OCI-LY7 (cell line): ENCODE measurements at regions not wholly inside any gene's neighbourhood (a gene's known extent, or its start where the extent isn't known, plus 50 kb on each side); places are given as distances from the start of the nearest gene placed in this dataset.

Experiments used
- BruUV-seq: library from RNA; stranded (reverse); fragments of 400-500 nt; replicated peaks from 2 replicates; lab custom pipeline; 2021; lab: Mats Ljungman, UMichigan
- CTCF ChIA-PET: fragments of 300-600 bp; sonication (Branson Sonifier 250); formaldehyde crosslinking; loops from one replicate; lab custom pipeline; 2022; ENCODE audit warnings: antibody characterized with exemption; ENCODE audit not compliant: unreplicated experiment; lab: Charles Lee
- POLR2A ChIA-PET: fragments of 300-600 bp; sonication (Branson Sonifier 250); formaldehyde crosslinking; loops from one replicate; lab custom pipeline; 2022; ENCODE audit warnings: antibody characterized with exemption; lab: Charles Lee
- DNase-seq: peaks from one replicate; pipeline ENCODE4 v3.0.0-alpha.2; 2015; ENCODE audit warnings: low spot score
- H2AFZ ChIP-seq: fragments of 200-600 bp; sonication (generic), shearing (Covaris generic); 2 replicates; pipeline ENCODE4 v1.6.1; 2014; ENCODE audit warnings: mild to moderate bottlenecking, antibody characterized with exemption, low read length, moderate library complexity
- H3K27ac ChIP-seq: fragments of 200-600 bp; sonication (generic); 2 replicates; pipeline ENCODE4 v1.5.1; 2014; ENCODE audit warnings: mixed run types, low read depth, mild to moderate bottlenecking, moderate library complexity, low read length, inconsistent platforms; ENCODE audit not compliant: poor library complexity, severe bottlenecking
- H3K36me3 ChIP-seq: fragments of 200-600 bp; sonication (generic); 2 replicates; pipeline ENCODE4 v1.6.1; 2014; ENCODE audit warnings: mild to moderate bottlenecking, antibody characterized with exemption, low read length, moderate library complexity, mixed read lengths; ENCODE audit not compliant: insufficient read depth
- H3K4me1 ChIP-seq: fragments of 200-600 bp; sonication (generic); 2 replicates; pipeline ENCODE4 v1.5.1; 2014; ENCODE audit warnings: mild to moderate bottlenecking, low read length; ENCODE audit not compliant: insufficient read depth, poor library complexity, severe bottlenecking
- H3K4me2 ChIP-seq: fragments of 200-600 bp; sonication (generic); 2 replicates; pipeline ENCODE4 v1.6.1; 2014; ENCODE audit warnings: mild to moderate bottlenecking, low read length
- H3K4me3 ChIP-seq: fragments of 200-600 bp; sonication (generic); 2 replicates; pipeline ENCODE4 v1.5.1; 2014; ENCODE audit warnings: mild to moderate bottlenecking, low read depth, low read length; ENCODE audit not compliant: poor library complexity, severe bottlenecking
- H3K79me2 ChIP-seq: fragments of 200-600 bp; sonication (generic); 2 replicates; pipeline ENCODE4 v1.6.1; 2016; ENCODE audit warnings: low read depth, mild to moderate bottlenecking, low read length, moderate library complexity, mixed read lengths; ENCODE audit not compliant: insufficient read depth
- H3K9me2 ChIP-seq: fragments of 200-600 bp; sonication (generic); 2 replicates; pipeline ENCODE4 v1.6.1; 2016; ENCODE audit warnings: mild to moderate bottlenecking, low read length, mixed read lengths; ENCODE audit not compliant: insufficient read depth
- H3K9me3 ChIP-seq: fragments of 200-600 bp; sonication (generic); 2 replicates; pipeline ENCODE4 v1.6.1; 2014; ENCODE audit warnings: mild to moderate bottlenecking, mixed run types, low read length, mixed read lengths
- H4K20me1 ChIP-seq: fragments of 200-600 bp; sonication (generic); 2 replicates; pipeline ENCODE4 v1.6.1; 2014; ENCODE audit warnings: mild to moderate bottlenecking, antibody characterized with exemption, low read length, moderate library complexity, mixed read lengths; ENCODE audit not compliant: insufficient read depth
- CTCF ChIP-seq: fragments of 200-600 bp; sonication (generic); conservative IDR thresholded peaks from 2 replicates; pipeline ENCODE4 v1.5.1; 2014; ENCODE audit warnings: mild to moderate bottlenecking, antibody characterized with exemption, low read length, moderate library complexity, mixed read lengths
- EZH2phosphoT487 ChIP-seq: fragments of 200-600 bp; sonication (generic); IDR thresholded peaks from 2 replicates; pipeline ENCODE4 v1.6.1; 2018; ENCODE audit warnings: low read depth, borderline replicate concordance, mild to moderate bottlenecking, mixed run types, antibody characterized with exemption, low read length, moderate library complexity, mixed read lengths
- intact Hi-C: fragments of 100-400 bp; cut with micrococcal nuclease; formaldehyde crosslinking; loops from one replicate; pipeline ENCODE4 v1.10.0; 2022; ENCODE audit not compliant: unreplicated experiment

GRCh38 chr4:72805284-72805683 lies 236.3 kb upstream of the ADAMTS3 start:
- BruUV-seq, result no TSS peak
- CTCF ChIA-PET, result no interaction called here
- no peak overlapping the region for H3K27ac ChIP-seq

GRCh38 chr4:72797486-72797885 lies 228.5 kb upstream of the ADAMTS3 start:
- no peak for TF ChIP-seq EZH2phosphoT487
- TF ChIP-seq CTCF, result no peak
- Histone ChIP-seq H3K36me3 (no peaks in the 10 kb centered on the region), H2AFZ (no peak overlapping the region), H3K9me3 (no peaks in the 10 kb centered on the region), H3K27ac (no peak overlapping the region), H3K4me3 (no peak overlapping the region), H3K79me2 (no peaks in the 10 kb centered on the region), H3K9me2 (no peaks in the 10 kb centered on the region), H3K4me1 (no peaks in the 10 kb centered on the region), H3K4me2 (no peak overlapping the region), H4K20me1 (no peaks in the 10 kb centered on the region)
- no TSS peak for BruUV-seq
- CTCF ChIA-PET, result no interaction called here
- POLR2A ChIA-PET, result no interaction called here
- DNase-seq, result no peak
- intact Hi-C loops, result no loop called here

More at GRCh38 chr4:72805284-72805683, 236.3 kb upstream of the ADAMTS3 start:
- H4K20me1 ChIP-seq, result no peaks in the 10 kb centered on the region
- no peaks in the 10 kb centered on the region for H3K9me3 ChIP-seq
- DNase-seq, result no peak
- TF ChIP-seq EZH2phosphoT487, result no peak
- TF ChIP-seq CTCF, result no peak
- H3K4me2 ChIP-seq, result no peak overlapping the region
- POLR2A ChIA-PET, result no interaction called here
- no peaks in the 10 kb centered on the region for H3K79me2 ChIP-seq
- 0 out of 2 replicates have a peak, but pooled peaks cover 3% of the 10 kb centered on the region for H3K9me2 ChIP-seq
- no peaks in the 10 kb centered on the region for H3K36me3 ChIP-seq
- H2AFZ ChIP-seq, result no peak overlapping the region
- no peaks in the 10 kb centered on the region for H3K4me1 ChIP-seq
- intact Hi-C loops, result no loop called here
- H3K4me3 ChIP-seq, result no peak overlapping the region

- no TSS peak for BruUV-seq
- TF ChIP-seq EZH2phosphoT487, result no peak
- no peak for TF ChIP-seq CTCF
- H4K20me1 ChIP-seq, result no peaks in the 10 kb centered on the region
- ChIA-PET CTCF (no interaction called here), POLR2A (interaction anchor here (0.6 to 0.7 kb wide), 3 partner anchors 585 to 719 kb away, joined by 3 to 4 read pairs (median 4); no protein-coding TSS in a partner anchor)
- no peak overlapping the region for H3K4me2 ChIP-seq
- no peak overlapping the region for H2AFZ ChIP-seq
- no peak overlapping the region for H3K27ac ChIP-seq
- H3K9me3 ChIP-seq, result no peaks in the 10 kb centered on the region
- intact Hi-C loops, result no loop called here
- H3K79me2 ChIP-seq, result no peaks in the 10 kb centered on the region
- DNase-seq, result no peak
- no peaks in the 10 kb centered on the region for H3K4me1 ChIP-seq
- no peaks in the 10 kb centered on the region for H3K9me2 ChIP-seq
- no peaks in the 10 kb centered on the region for H3K36me3 ChIP-seq
- H3K4me3 ChIP-seq, result no peak overlapping the region
Observed at GRCh38 chr4:72791054-72791453, 222.0 kb upstream of the ADAMTS3 start.
